ENCODE measurements at regions not wholly inside any gene's neighbourhood (a gene's known extent, or its start where the extent isn't known, plus 50 kb on each side); places are given as distances from the start of the nearest gene placed in this dataset.

- no peak overlapping the region for H3K9ac ChIP-seq (ENCODE audit: low read length)
- H2AFZ ChIP-seq (ENCODE audit: insufficient read depth, low read depth, low read length, poor library complexity, severe bottlenecking), result no peak overlapping the region
- H3K36me3 ChIP-seq (replicated peaks in 1 of 2; ENCODE audit: control extremely low read depth in 1 of 2, control insufficient read depth in 1 of 2, extremely low read depth in 1 of 2, insufficient read depth in 2 of 2, low read length in 1 of 2), result no peaks in the 10 kb centered on the region
- no peaks in the 10 kb centered on the region for H4K20me1 ChIP-seq (ENCODE audit: control insufficient read depth, insufficient read depth, low read length, poor library complexity, severe bottlenecking)
- no peak overlapping the region for H3K27ac ChIP-seq (ENCODE audit: low read length in 2 of 2)
- DNase-seq (no peak), ATAC-seq (ENCODE audit: low read depth) (no peak)
- H3K27ac Mint-ChIP-seq, result no peak overlapping the region
- no peak overlapping the region for H3K4me2 ChIP-seq (replicated peaks; ENCODE audit: low read depth, low read length, poor library complexity, severe bottlenecking)
- H3K27me3 ChIP-seq (replicated peaks in 1 of 4; ENCODE audit: control extremely low read depth in 1 of 4, control insufficient read depth in 3 of 4, insufficient read depth in 4 of 4, low read length in 3 of 4), result no peaks in the 10 kb centered on the region
- H3K79me2 ChIP-seq (ENCODE audit: control insufficient read depth, insufficient read depth, low read length), result no peaks in the 10 kb centered on the region
- peaks cover 3% of the 10 kb centered on the region for H3K9me3 Mint-ChIP-seq (ENCODE audit: insufficient read depth)
- H3K4me3 ChIP-seq (ENCODE audit: control extremely low read depth in 1 of 5, extremely low read depth in 1 of 5, insufficient read depth in 1 of 5, low read depth in 2 of 5, low read length in 4 of 5), result no peak overlapping the region
- H3K9me3 ChIP-seq (ENCODE audit: control extremely low read depth in 1 of 3, control insufficient read depth in 2 of 3, insufficient read depth in 1 of 3, low read length in 2 of 3), result peaks cover 0 to 9% (median 3%) of the 10 kb centered on the region in 3 donors
- H3K4me1 ChIP-seq (ENCODE audit: control insufficient read depth in 2 of 2, insufficient read depth in 2 of 2, low read length in 2 of 2), result peaks cover 21 to 22% of the 10 kb centered on the region in 2 donors
- H3K27me3 Mint-ChIP-seq, result no peaks in the 10 kb centered on the region
- ChIA-PET CTCF (interaction anchor here (2.3 kb wide), 1 partner anchor 53 kb away, joined by 7 read pairs; no protein-coding TSS in a partner anchor), POLR2A (no interaction called here)
- H3K4me3 Mint-ChIP-seq, result no peak overlapping the region
- intact Hi-C loops (cut with micrococcal nuclease), result loop anchor here (5.0 to 10.0 kb wide), 3 partner anchors 48 to 354 kb away; partner anchors contain the start of genes BRCA2, FRY and ZAR1L
- H3K4me1 Mint-ChIP-seq, result peaks cover 25% of the 10 kb centered on the region
- no peak for TF ChIP-seq CTCF (IDR thresholded peaks at IDR 0.05)
- TF ChIP-seq EZH2 (IDR thresholded peaks at IDR 0.05; ENCODE audit: borderline replicate concordance, insufficient read depth, low read depth, low read length, poor library complexity, severe bottlenecking), result no peak
- 90% methylated on average over 2 of the region's 3 CpGs for WGBS (ENCODE audit: insufficient coverage)
Observed at GRCh38 chr13:31962731-31963370, 68.7 kb upstream of the FRY start.

DNA sequence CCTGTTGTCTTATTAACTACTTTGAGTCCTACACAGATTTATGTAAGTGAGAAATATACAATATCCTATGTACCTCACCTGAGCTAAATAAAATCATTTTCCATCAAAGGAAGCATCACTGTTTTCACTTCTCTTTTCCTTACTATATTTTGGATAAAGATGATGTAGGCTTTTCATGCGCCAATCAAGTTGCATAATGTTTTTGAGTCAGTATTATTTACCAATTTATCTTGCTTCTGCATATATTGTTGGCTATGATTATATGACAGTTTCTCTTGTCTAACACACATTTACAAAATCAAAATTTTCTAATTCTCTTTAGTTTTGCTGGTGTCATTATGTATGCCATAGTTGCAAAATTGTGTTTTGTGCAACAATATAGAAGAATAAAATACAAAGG is 67.9 kb upstream of the FRY start:
- Mint-ChIP-seq H3K4me3 (no peak overlapping the region), H3K27ac (no peak overlapping the region), H3K9me3 (ENCODE audit: insufficient read depth) (peaks cover 3% of the 10 kb centered on the region), H3K4me1 (peaks cover 29% of the 10 kb centered on the region), H3K27me3 (no peaks in the 10 kb centered on the region)
- H3K27ac ChIP-seq (ENCODE audit: low read length in 2 of 2), result no peak overlapping the region
- DNase-seq (no peak), ATAC-seq (ENCODE audit: low read depth) (no peak)
- no peak overlapping the region for H2AFZ ChIP-seq (ENCODE audit: insufficient read depth, low read depth, low read length, poor library complexity, severe bottlenecking)
- no peaks in the 10 kb centered on the region for H3K27me3 ChIP-seq (replicated peaks in 1 of 4; ENCODE audit: control extremely low read depth in 1 of 4, control insufficient read depth in 3 of 4, insufficient read depth in 4 of 4, low read length in 3 of 4)
- no peak overlapping the region for H3K4me2 ChIP-seq (replicated peaks; ENCODE audit: low read depth, low read length, poor library complexity, severe bottlenecking)
- H3K36me3 ChIP-seq (replicated peaks in 1 of 2; ENCODE audit: control extremely low read depth in 1 of 2, control insufficient read depth in 1 of 2, extremely low read depth in 1 of 2, insufficient read depth in 2 of 2, low read length in 1 of 2), result no peaks in the 10 kb centered on the region
- H3K79me2 ChIP-seq (ENCODE audit: control insufficient read depth, insufficient read depth, low read length), result no peaks in the 10 kb centered on the region
- TF ChIP-seq CTCF (IDR thresholded peaks at IDR 0.05), result no peak
- CTCF ChIA-PET, result interaction anchor here (2.3 kb wide), 1 partner anchor 54 kb away, joined by 7 read pairs; no protein-coding TSS in a partner anchor
- WGBS (ENCODE audit: insufficient coverage), result no CpG with 5 or more reads among the region's 1 CpG
- POLR2A ChIA-PET, result no interaction called here
- intact Hi-C loops (cut with micrococcal nuclease), result loop anchor here (5.0 to 10.0 kb wide), 3 partner anchors 49 to 354 kb away; partner anchors contain the start of genes BRCA2, FRY and ZAR1L
- no peak overlapping the region for H3K4me3 ChIP-seq (ENCODE audit: control extremely low read depth in 1 of 5, extremely low read depth in 1 of 5, insufficient read depth in 1 of 5, low read depth in 2 of 5, low read length in 4 of 5)
- no peaks in the 10 kb centered on the region for H4K20me1 ChIP-seq (ENCODE audit: control insufficient read depth, insufficient read depth, low read length, poor library complexity, severe bottlenecking)
- peaks cover 0 to 6% (median 3%) of the 10 kb centered on the region in 3 donors for H3K9me3 ChIP-seq (ENCODE audit: control extremely low read depth in 1 of 3, control insufficient read depth in 2 of 3, insufficient read depth in 1 of 3, low read length in 2 of 3)
- H3K9ac ChIP-seq (ENCODE audit: low read length), result no peak overlapping the region
- peaks cover 28 to 29% of the 10 kb centered on the region in 2 donors for H3K4me1 ChIP-seq (ENCODE audit: control insufficient read depth in 2 of 2, insufficient read depth in 2 of 2, low read length in 2 of 2)

Measured in B cell (primary cell).